ENCODE measurements at regions not wholly inside any gene's neighbourhood (a gene's known extent, or its start where the extent isn't known, plus 50 kb on each side); places are given as distances from the start of the nearest gene placed in this dataset.

DNA sequence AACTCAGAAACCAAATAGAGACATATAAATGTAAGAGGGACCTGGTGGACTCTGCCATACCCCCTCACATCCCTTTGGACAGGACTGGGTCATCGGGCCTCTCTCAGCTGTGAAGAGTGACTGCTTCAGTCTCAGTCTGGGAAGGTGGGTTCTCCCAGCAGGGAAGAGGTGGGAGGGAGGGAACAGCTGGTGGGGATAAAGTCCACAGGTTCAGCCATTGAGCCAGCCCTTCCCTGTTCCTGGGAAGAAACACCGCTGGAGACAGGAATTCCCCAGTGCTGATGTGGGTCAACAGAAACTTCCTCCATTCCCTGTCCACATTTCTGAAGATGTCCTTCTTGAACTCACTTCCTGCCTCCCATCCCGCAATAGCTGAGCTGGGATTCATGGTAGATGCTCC lies 209.2 kb upstream of the PMEPA1 start:
- TF ChIP-seq CTCF (IDR thresholded peaks at IDR 0.05; ENCODE audit: insufficient read depth, low read depth, low read length, missing control alignments): no peak
- no peak overlapping the region for H3K4me3 ChIP-seq (ENCODE audit: low read length)
- DNase-seq (ENCODE audit: low read depth): no peak

DNA sequence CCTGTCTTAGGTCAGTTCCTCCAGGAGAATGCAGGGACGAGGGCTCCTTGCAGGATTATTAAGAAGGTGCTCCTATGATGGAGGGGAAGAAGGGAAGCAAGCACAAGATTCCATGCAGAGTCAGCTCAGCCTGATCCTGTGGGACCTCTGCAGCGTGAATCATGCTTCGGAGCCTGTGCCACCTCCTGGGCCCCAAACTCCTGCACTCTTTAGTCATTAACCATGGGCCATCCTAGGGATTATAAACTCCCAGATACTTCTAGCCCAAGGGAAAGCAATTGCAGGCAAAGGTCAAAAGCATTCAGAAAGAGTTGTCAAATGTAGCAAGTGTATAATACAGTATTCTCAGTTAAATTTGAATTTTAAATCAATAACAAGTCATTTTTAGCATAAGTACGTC lies 208.7 kb upstream of the PMEPA1 start:
- no peak overlapping the region for H3K4me3 ChIP-seq (ENCODE audit: low read length)
- DNase-seq (ENCODE audit: low read depth): no peak
- no peak for TF ChIP-seq CTCF (IDR thresholded peaks at IDR 0.05; ENCODE audit: insufficient read depth, low read depth, low read length, missing control alignments)

- TF ChIP-seq CTCF (IDR thresholded peaks at IDR 0.05; ENCODE audit: insufficient read depth, low read depth, low read length, missing control alignments): no peak
- no peak overlapping the region for H3K4me3 ChIP-seq (ENCODE audit: low read length)
- no peak for DNase-seq (ENCODE audit: low read depth)
These were observed 204.4 kb upstream of the PMEPA1 start for GRCh38 chr20:57914205-57914604.

- DNase-seq (ENCODE audit: low read depth): no peak
- no peak overlapping the region for H3K4me3 ChIP-seq (ENCODE audit: low read length)
- TF ChIP-seq CTCF (IDR thresholded peaks at IDR 0.05; ENCODE audit: insufficient read depth, low read depth, low read length, missing control alignments): no peak
These were observed 203.5 kb upstream of the PMEPA1 start for GRCh38 chr20:57913156-57913930.

DNA sequence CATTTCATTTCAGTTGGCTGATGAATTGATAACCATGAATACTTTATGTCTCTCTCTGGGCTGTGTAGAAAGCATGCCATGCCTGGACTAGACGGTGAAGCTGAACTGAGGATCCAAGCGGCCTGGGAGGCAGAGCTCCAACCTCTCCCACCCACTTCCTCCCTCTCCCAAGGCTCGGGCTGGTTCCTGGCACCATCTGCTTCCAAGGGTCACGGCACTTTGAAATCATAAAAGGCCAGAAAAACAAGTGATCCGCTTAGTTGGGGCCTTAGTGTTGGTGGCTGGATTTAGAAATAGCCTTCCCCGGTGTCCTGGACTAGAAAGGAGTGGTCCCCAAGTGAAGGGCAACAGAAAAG lies 202.4 kb upstream of the PMEPA1 start:
- DNase-seq (ENCODE audit: low read depth): no peak
- TF ChIP-seq CTCF (IDR thresholded peaks at IDR 0.05; ENCODE audit: insufficient read depth, low read depth, low read length, missing control alignments): no peak

DNA sequence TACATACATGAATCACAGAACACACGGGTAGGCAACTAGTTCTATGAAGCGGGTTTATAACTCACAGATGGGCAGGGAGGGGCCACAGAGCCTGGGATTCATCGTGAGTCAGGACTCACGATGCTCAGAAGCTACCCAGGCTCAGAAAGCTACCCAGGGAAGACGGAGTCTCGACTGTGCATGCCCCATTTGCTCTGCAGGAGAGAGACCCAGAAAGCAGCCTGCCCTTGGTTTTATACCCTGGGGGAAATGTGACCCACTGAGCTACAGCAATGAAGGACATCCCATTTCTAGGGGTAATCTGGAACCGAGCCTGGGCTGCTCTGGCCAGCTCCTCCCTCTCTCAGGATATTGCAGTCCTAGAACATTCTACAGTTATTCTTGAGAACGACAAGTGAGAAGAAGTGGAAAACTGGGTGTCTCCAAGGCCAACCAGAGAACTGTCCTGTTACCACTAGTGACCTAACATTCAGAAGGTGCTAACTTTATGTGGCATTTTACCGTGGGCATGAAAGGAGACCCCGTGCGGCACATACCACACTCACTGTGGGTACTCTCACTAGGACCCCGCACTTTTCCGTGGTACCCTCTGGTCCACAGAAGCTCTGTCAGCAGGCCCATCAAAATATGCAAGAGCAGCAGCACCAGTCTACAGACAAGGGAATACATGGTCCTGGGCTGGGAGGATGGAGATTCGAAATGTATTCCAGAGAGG lies 201.9 kb upstream of the PMEPA1 start:
- no peak for DNase-seq (ENCODE audit: low read depth)
- TF ChIP-seq CTCF (IDR thresholded peaks at IDR 0.05; ENCODE audit: insufficient read depth, low read depth, low read length, missing control alignments): no peak
- no peak overlapping the region for H3K4me3 ChIP-seq (ENCODE audit: low read length)

More for the DNA sequence above, 202.4 kb upstream of the PMEPA1 start:
- no peak overlapping the region for H3K4me3 ChIP-seq (ENCODE audit: low read length)
